ENCODE measurements at regions not wholly inside any gene's neighbourhood (a gene's known extent, or its start where the extent isn't known, plus 50 kb on each side); places are given as distances from the start of the nearest gene placed in this dataset.

DNA sequence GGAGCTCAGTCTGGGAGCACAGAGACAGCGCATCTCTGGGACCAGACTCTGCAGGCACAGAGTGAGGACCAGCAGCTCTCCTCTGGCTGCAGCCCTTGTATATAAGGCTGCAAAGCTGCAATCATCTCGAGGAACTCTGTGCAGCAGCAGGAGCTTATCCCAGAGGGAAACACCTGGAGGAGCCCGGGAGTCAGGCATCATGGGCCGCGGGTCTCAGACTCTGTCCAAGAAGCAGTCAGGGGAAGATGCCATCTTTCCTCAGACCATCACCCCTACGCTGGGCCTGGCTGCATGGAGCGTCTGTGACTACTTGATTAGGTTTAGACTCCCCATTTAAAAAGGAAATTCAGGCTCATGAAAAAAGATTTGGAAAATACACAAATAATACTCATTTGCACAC lies 122.0 kb downstream of the IRF8 start:
- TF ChIP-seq, protein P1, sequence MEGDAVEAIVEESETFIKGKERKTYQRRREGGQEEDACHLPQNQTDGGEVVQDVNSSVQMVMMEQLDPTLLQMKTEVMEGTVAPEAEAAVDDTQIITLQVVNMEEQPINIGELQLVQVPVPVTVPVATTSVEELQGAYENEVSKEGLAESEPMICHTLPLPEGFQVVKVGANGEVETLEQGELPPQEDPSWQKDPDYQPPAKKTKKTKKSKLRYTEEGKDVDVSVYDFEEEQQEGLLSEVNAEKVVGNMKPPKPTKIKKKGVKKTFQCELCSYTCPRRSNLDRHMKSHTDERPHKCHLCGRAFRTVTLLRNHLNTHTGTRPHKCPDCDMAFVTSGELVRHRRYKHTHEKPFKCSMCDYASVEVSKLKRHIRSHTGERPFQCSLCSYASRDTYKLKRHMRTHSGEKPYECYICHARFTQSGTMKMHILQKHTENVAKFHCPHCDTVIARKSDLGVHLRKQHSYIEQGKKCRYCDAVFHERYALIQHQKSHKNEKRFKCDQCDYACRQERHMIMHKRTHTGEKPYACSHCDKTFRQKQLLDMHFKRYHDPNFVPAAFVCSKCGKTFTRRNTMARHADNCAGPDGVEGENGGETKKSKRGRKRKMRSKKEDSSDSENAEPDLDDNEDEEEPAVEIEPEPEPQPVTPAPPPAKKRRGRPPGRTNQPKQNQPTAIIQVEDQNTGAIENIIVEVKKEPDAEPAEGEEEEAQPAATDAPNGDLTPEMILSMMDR (IDR thresholded peaks at IDR 0.05): no peak
- TF ChIP-seq POLR2A (IDR thresholded peaks at IDR 0.05): no peak
- TF ChIP-seq EP300 (IDR thresholded peaks at IDR 0.05): no peak

All from tibial nerve (tissue), 4 donors.